OCI-LY3 (cell line): ENCODE measurements at regions not wholly inside any gene's neighbourhood (a gene's known extent, or its start where the extent isn't known, plus 50 kb on each side); places are given as distances from the start of the nearest gene placed in this dataset.

ENCODE experiments used
- H2AFZ ChIP-seq: fragments of 200-600, 300-600 bp; shearing (Covaris generic); 2 replicates; pipeline ENCODE4 v1.6.0; 2014; ENCODE audit warnings: antibody characterized with exemption, low read depth, low read length
- H3K27ac ChIP-seq: fragments of 200-600, 300-600 bp; sonication (generic); 2 replicates; pipeline ENCODE4 v1.5.1; 2014; ENCODE audit warnings: mild to moderate bottlenecking, low read length, moderate library complexity, mixed read lengths
- H3K27me3 ChIP-seq: fragments of 200-600, 300-600 bp; sonication (generic); 2 replicates; pipeline ENCODE4 v1.6.1; 2014; ENCODE audit warnings: low read depth, low read length, mixed read lengths
- H3K36me3 ChIP-seq: fragments of 200-600, 300-600 bp; sonication (generic); replicated peaks from 2 replicates; pipeline ENCODE3; 2014; ENCODE audit warnings: low read depth, low read length, mixed read lengths
- H3K4me1 ChIP-seq: fragments of 300-600, 200-600 bp; sonication (generic); 2 replicates; pipeline ENCODE4 v1.6.1; 2014; ENCODE audit warnings: low read length, mixed read lengths
- H3K4me2 ChIP-seq: fragments of 200-600, 300-600 bp; sonication (generic); 2 replicates; pipeline ENCODE4 v1.6.1; 2014; ENCODE audit warnings: low read length, mixed read lengths
- H3K4me3 ChIP-seq: fragments of 300-600, 200-600 bp; sonication (generic); 2 replicates; pipeline ENCODE4 v1.5.1; 2014; ENCODE audit warnings: antibody characterized with exemption, mild to moderate bottlenecking, low read length, moderate library complexity
- H3K79me2 ChIP-seq: fragments of 300-600, 200-600 bp; shearing (Covaris generic); 2 replicates; pipeline ENCODE4 v1.6.1; 2014; ENCODE audit warnings: mild to moderate bottlenecking, low read length, mixed read lengths
- H3K9ac ChIP-seq: fragments of 300-600, 200-600 bp; shearing (Covaris generic); 2 replicates; pipeline ENCODE4 v1.6.0; 2014; ENCODE audit warnings: mild to moderate bottlenecking, low read length, moderate library complexity
- H3K9me3 ChIP-seq: fragments of 200-600, 300-600 bp; shearing (Covaris generic); 2 replicates; pipeline ENCODE4 v1.6.1; 2014; ENCODE audit warnings: low read length, mixed read lengths; ENCODE audit not compliant: insufficient read depth
- H4K20me1 ChIP-seq: fragments of 200-600, 300-600 bp; sonication (generic); 2 replicates; pipeline ENCODE4 v1.6.1; 2016; ENCODE audit warnings: low read length, mixed read lengths; ENCODE audit not compliant: insufficient read depth
- EZH2phosphoT487 ChIP-seq: fragments of 200-600 bp; shearing (Covaris generic); IDR thresholded peaks from 2 replicates; pipeline ENCODE4 v1.6.1; 2018; ENCODE audit warnings: antibody characterized with exemption, mixed run types, low read depth
- TF ChIP-seq, protein P1 (sequence below): fragments of 200-600, 300-600 bp; sonication (generic); IDR thresholded peaks from 2 replicates; pipeline ENCODE4 v1.5.1; 2014; ENCODE audit warnings: antibody characterized with exemption, low read length, low read depth

DNA sequence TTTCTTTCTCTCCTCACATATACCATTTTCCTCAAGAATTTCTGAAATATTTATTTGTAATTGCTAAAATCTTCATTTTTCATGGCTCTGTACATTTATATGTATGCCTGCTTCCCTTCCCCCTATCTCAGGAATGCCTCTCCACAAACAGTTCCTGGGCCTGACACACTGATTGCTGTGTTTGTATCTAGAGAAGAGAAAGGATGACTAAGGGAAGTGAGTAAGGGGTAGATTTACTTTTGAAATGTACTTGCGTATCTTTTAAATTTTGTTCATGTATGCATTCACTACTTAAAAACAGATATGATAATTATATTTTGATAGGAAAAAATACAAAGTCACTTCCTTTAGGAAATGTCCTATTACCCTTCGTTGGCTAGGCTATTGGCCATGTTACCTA is 790.8 kb downstream of the PCDH18 start:
- Histone ChIP-seq H4K20me1 (no peaks in the 10 kb centered on the region), H3K9ac (no peak overlapping the region), H3K4me3 (no peak overlapping the region), H3K27me3 (no peaks in the 10 kb centered on the region), H3K4me2 (no peak overlapping the region), H2AFZ (no peak overlapping the region), H3K4me1 (no peaks in the 10 kb centered on the region), H3K9me3 (peaks cover 19% of the 10 kb centered on the region; the same call in 1 of the 2 replicates), H3K27ac (no peak overlapping the region), H3K36me3 (peaks cover 5% of the 10 kb centered on the region), H3K79me2 (no peaks in the 10 kb centered on the region)
- TF ChIP-seq, protein P1, sequence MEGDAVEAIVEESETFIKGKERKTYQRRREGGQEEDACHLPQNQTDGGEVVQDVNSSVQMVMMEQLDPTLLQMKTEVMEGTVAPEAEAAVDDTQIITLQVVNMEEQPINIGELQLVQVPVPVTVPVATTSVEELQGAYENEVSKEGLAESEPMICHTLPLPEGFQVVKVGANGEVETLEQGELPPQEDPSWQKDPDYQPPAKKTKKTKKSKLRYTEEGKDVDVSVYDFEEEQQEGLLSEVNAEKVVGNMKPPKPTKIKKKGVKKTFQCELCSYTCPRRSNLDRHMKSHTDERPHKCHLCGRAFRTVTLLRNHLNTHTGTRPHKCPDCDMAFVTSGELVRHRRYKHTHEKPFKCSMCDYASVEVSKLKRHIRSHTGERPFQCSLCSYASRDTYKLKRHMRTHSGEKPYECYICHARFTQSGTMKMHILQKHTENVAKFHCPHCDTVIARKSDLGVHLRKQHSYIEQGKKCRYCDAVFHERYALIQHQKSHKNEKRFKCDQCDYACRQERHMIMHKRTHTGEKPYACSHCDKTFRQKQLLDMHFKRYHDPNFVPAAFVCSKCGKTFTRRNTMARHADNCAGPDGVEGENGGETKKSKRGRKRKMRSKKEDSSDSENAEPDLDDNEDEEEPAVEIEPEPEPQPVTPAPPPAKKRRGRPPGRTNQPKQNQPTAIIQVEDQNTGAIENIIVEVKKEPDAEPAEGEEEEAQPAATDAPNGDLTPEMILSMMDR = no peak
- no peak for TF ChIP-seq EZH2phosphoT487

DNA sequence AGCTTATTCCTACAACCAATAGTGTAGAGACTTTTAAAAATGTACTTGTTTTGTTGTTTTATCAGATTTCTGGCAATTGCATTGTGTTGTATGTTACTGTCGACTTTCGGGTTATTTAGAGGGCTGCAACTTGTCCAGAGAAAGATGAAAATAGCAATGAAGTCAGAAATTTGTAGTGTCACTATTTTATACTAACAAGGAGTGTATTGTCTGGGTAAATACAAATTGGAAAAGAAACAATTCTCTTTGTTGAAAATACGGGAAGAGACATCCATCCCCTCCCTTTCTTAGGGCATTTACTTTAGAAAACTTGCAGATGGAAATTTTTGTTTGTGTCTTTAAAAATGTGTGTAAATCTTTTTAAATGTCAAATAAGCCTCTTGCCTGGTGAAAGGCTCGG is 792.0 kb downstream of the PCDH18 start:
- peaks cover 5% of the 10 kb centered on the region for H3K36me3 ChIP-seq
- TF ChIP-seq EZH2phosphoT487 = no peak
- TF ChIP-seq, protein P1 = no peak
- H3K27ac ChIP-seq = no peak overlapping the region
- no peaks in the 10 kb centered on the region for H3K4me1 ChIP-seq
- peaks cover 19% of the 10 kb centered on the region; the same call in 1 of the 2 replicates for H3K9me3 ChIP-seq
- H3K9ac ChIP-seq = no peak overlapping the region
- no peaks in the 10 kb centered on the region for H3K79me2 ChIP-seq
- no peak overlapping the region for H2AFZ ChIP-seq
- no peaks in the 10 kb centered on the region for H4K20me1 ChIP-seq
- H3K27me3 ChIP-seq = no peaks in the 10 kb centered on the region
- no peak overlapping the region for H3K4me3 ChIP-seq
- no peak overlapping the region for H3K4me2 ChIP-seq

DNA sequence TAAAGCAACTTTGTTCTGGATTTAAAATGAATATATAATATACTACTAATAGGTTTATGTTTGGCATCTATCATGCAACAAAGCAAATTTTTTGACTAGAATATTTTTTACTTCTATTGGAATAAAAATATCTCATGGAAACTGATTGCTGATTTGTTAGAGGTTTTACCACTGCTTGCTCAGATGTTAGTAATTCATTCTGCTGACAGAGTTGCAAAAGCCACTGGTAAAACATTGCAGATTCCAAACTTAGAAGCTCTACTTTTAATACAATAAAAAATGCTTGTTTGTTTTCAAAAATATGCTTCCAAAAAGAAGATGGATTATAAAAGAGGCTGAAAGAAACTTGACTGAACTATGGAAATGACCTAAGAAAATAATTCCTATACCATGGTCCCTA is 795.2 kb downstream of the PCDH18 start:
- Histone ChIP-seq H3K36me3 (no peaks in the 10 kb centered on the region), H3K9me3 (peaks cover 2% of the 10 kb centered on the region; the same call in 1 of the 2 replicates), H3K79me2 (no peaks in the 10 kb centered on the region), H3K9ac (no peak overlapping the region), H3K4me1 (no peaks in the 10 kb centered on the region), H2AFZ (no peak overlapping the region), H3K4me2 (no peak overlapping the region), H3K4me3 (no peak overlapping the region), H3K27me3 (no peaks in the 10 kb centered on the region), H4K20me1 (no peaks in the 10 kb centered on the region), H3K27ac (no peak overlapping the region)
- no peak for TF ChIP-seq EZH2phosphoT487
- TF ChIP-seq, protein P1 = no peak

GRCh38 chr4:136731025-136731424 is 801.3 kb downstream of the PCDH18 start:
- Histone ChIP-seq H3K4me3 (no peak overlapping the region), H3K27ac (no peak overlapping the region), H4K20me1 (no peaks in the 10 kb centered on the region), H3K4me2 (no peak overlapping the region), H3K79me2 (no peaks in the 10 kb centered on the region), H3K9ac (no peak overlapping the region), H3K4me1 (no peaks in the 10 kb centered on the region), H3K9me3 (no peaks in the 10 kb centered on the region), H3K36me3 (no peaks in the 10 kb centered on the region), H2AFZ (no peak overlapping the region), H3K27me3 (no peaks in the 10 kb centered on the region)
- TF ChIP-seq, protein P1 = no peak
- TF ChIP-seq EZH2phosphoT487 = no peak
